ENCODE measurements at regions not wholly inside any gene's neighbourhood (a gene's known extent, or its start where the extent isn't known, plus 50 kb on each side); places are given as distances from the start of the nearest gene placed in this dataset.

DNA sequence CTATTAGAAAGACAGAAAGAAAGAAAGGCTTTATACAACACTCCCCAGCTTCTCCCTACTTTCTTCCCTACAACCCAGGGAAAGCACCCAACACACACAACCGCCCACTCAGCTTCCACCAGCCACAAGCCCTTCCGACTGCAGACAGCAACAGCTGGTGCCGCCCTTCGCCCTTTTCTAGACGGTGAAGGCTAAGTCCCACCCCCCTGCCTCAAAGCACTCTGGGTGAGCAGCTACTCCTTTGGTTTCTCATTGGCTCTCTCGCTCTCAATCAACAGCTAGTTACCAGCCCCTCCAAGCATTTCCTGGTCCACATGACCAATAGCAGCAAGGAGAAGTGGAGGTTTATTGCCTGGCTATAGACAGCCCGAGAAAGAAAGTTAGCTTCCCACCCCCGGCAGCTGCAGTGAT is 230.1 kb upstream of the MOCS1 start:
- TF ChIP-seq, protein P1, sequence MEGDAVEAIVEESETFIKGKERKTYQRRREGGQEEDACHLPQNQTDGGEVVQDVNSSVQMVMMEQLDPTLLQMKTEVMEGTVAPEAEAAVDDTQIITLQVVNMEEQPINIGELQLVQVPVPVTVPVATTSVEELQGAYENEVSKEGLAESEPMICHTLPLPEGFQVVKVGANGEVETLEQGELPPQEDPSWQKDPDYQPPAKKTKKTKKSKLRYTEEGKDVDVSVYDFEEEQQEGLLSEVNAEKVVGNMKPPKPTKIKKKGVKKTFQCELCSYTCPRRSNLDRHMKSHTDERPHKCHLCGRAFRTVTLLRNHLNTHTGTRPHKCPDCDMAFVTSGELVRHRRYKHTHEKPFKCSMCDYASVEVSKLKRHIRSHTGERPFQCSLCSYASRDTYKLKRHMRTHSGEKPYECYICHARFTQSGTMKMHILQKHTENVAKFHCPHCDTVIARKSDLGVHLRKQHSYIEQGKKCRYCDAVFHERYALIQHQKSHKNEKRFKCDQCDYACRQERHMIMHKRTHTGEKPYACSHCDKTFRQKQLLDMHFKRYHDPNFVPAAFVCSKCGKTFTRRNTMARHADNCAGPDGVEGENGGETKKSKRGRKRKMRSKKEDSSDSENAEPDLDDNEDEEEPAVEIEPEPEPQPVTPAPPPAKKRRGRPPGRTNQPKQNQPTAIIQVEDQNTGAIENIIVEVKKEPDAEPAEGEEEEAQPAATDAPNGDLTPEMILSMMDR (conservative IDR thresholded peaks at IDR 0.05) = no peak
- TF ChIP-seq EZH2 (IDR thresholded peaks at IDR 0.05; ENCODE audit: low read depth) = no peak
